ENCODE measurements at regions not wholly inside any gene's neighbourhood (a gene's known extent, or its start where the extent isn't known, plus 50 kb on each side); places are given as distances from the start of the nearest gene placed in this dataset.

DNA sequence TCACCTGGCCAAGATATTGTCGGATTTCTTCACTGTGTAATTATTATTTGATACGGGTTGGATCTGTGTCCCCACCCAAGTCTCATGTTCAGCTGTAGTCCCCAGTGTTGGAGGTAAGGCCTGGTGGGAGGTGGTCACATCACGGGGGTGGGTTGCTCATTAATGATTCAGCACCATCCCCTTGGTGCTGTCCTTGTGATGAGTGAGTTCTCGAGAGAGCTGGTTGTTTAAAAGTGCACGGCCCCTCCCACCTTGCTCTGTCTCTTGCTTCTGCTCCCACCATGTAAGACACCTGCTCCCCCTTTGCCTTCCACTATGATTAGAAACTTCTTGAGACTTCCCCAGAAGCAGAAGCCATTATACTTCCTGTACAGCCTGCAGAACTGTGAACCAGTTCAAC lies 173.9 kb upstream of the PMEPA1 start:
- intact Hi-C loops (cut with DNase I; ENCODE audit: low total_unique reads), result no loop called here
- Histone ChIP-seq H3K4me3 (no peak overlapping the region), H3K9me3 (no peaks in the 10 kb centered on the region), H3K36me3 (no peaks in the 10 kb centered on the region), H3K27me3 (no peaks in the 10 kb centered on the region), H3K27ac (no peak overlapping the region), H3K4me1 (no peaks in the 10 kb centered on the region)
- no peak for TF ChIP-seq POLR2AphosphoS5 (IDR thresholded peaks at IDR 0.05)
- TF ChIP-seq CTCF (IDR thresholded peaks at IDR 0.05), result no peak
- TF ChIP-seq POLR2A (IDR thresholded peaks at IDR 0.05), result no peak
- no peak for DNase-seq (ENCODE audit: low spot score in 2 of 2)

GRCh38 chr20:57883224-57883623 lies 173.4 kb upstream of the PMEPA1 start:
- DNase-seq (ENCODE audit: low spot score in 2 of 2), result no peak
- no peaks in the 10 kb centered on the region for H3K9me3 ChIP-seq
- H3K27me3 ChIP-seq, result no peaks in the 10 kb centered on the region
- H3K4me3 ChIP-seq, result no peak overlapping the region
- H3K27ac ChIP-seq, result no peak overlapping the region
- no peaks in the 10 kb centered on the region for H3K4me1 ChIP-seq
- intact Hi-C loops (cut with DNase I; ENCODE audit: low total_unique reads), result no loop called here
- no peaks in the 10 kb centered on the region for H3K36me3 ChIP-seq
- no peak for TF ChIP-seq POLR2A (IDR thresholded peaks at IDR 0.05)
- TF ChIP-seq POLR2AphosphoS5 (IDR thresholded peaks at IDR 0.05), result no peak
- TF ChIP-seq CTCF (IDR thresholded peaks at IDR 0.05), result no peak

DNA sequence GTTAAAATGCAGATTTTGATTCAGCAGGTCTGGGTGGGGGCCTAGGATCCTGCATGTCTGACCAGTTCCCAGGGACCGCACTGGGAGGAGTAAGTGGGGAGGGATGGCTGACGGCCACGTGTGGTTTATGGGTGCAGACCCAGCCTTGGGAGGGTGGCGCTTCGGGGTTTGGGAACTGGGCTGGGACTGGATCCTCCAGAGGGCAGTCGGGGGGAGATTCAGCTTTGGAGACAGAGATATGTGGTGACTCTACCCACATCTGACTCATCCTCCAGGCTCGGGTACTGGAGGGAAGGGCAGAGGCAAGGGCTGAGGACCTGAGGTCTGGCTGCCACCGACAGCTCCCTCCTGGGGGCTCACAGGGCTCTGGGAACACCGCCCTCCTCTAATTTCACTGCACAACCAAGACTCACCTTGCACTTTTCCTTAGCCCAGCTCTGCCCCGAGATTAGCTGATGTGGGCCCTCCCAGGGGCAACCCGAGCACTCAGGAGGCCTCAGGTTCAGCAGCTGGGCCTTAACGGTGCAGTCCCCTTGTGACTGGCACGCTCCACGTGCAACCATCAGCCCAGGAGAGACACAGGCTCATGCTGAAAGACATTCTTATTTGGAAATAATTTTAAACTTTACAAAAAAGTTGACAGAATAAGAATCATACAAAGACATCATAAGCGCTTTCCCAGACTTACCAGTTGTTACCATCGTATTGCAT lies 172.8 kb upstream of the PMEPA1 start:
- TF ChIP-seq POLR2AphosphoS5 (IDR thresholded peaks at IDR 0.05) (no peak), CTCF (IDR thresholded peaks at IDR 0.05) (no peak), POLR2A (IDR thresholded peaks at IDR 0.05) (no peak)
- Histone ChIP-seq H3K27me3 (no peaks in the 10 kb centered on the region), H3K36me3 (no peaks in the 10 kb centered on the region), H3K27ac (no peak overlapping the region), H3K9me3 (no peaks in the 10 kb centered on the region), H3K4me1 (no peaks in the 10 kb centered on the region), H3K4me3 (no peak overlapping the region)
- intact Hi-C loops (cut with DNase I; ENCODE audit: low total_unique reads), result no loop called here
- peak in 1 of 2 donors; percentile 3 for DNase-seq (ENCODE audit: low spot score in 2 of 2)

GRCh38 chr20:57881466-57882385 lies 171.9 kb upstream of the PMEPA1 start:
- no peaks in the 10 kb centered on the region for H3K36me3 ChIP-seq
- DNase-seq (ENCODE audit: low spot score in 2 of 2), result peak in 1 of 2 donors; percentile 15
- H3K4me1 ChIP-seq, result no peaks in the 10 kb centered on the region
- no peak overlapping the region for H3K4me3 ChIP-seq
- H3K27ac ChIP-seq, result no peak overlapping the region
- intact Hi-C loops (cut with DNase I; ENCODE audit: low total_unique reads), result no loop called here
- no peaks in the 10 kb centered on the region for H3K27me3 ChIP-seq
- H3K9me3 ChIP-seq, result no peaks in the 10 kb centered on the region
- TF ChIP-seq POLR2AphosphoS5 (IDR thresholded peaks at IDR 0.05), result no peak
- TF ChIP-seq CTCF (IDR thresholded peaks at IDR 0.05), result no peak
- TF ChIP-seq POLR2A (IDR thresholded peaks at IDR 0.05), result no peak

GRCh38 chr20:57880571-57880892 lies 170.7 kb upstream of the PMEPA1 start:
- Histone ChIP-seq H3K27me3 (no peaks in the 10 kb centered on the region), H3K4me3 (no peak overlapping the region), H3K9me3 (no peaks in the 10 kb centered on the region), H3K36me3 (no peaks in the 10 kb centered on the region), H3K4me1 (no peaks in the 10 kb centered on the region), H3K27ac (no peak overlapping the region)
- TF ChIP-seq CTCF (IDR thresholded peaks at IDR 0.05) (no peak), POLR2AphosphoS5 (IDR thresholded peaks at IDR 0.05) (no peak), POLR2A (IDR thresholded peaks at IDR 0.05) (no peak)
- DNase-seq (ENCODE audit: low spot score in 2 of 2), result peak in 1 of 2 donors; percentile 8
- intact Hi-C loops (cut with DNase I; ENCODE audit: low total_unique reads), result no loop called here

Measured in breast epithelium (tissue), 4 donors.